GM19239 (cell line): ENCODE measurements at regions not wholly inside any gene's neighbourhood (a gene's known extent, or its start where the extent isn't known, plus 50 kb on each side); places are given as distances from the start of the nearest gene placed in this dataset.

Experiments
- DNase-seq: peaks from one replicate; pipeline ENCODE4 v3.0.0; 2011; ENCODE audit warnings: low spot score; ENCODE audit not compliant: insufficient read length
- FAIRE-seq: peaks from 2 replicates; lab custom pipeline; 2011; peaks lifted over from hg19 to GRCh38; lab: Jason Lieb, UNC

GRCh38 chr15:69941706-69942495 lies 155.8 kb downstream of the TLE3 start:
- no peak for DNase-seq

GRCh38 chr15:69943637-69944036 lies 154.1 kb downstream of the TLE3 start:
- no peak for DNase-seq

More at GRCh38 chr15:69941706-69942495, 155.8 kb downstream of the TLE3 start:
- no peak for FAIRE-seq

GRCh38 chr15:69945729-69946128 lies 152.0 kb downstream of the TLE3 start:
- no peak for DNase-seq
- no peak for FAIRE-seq

More at GRCh38 chr15:69943637-69944036, 154.1 kb downstream of the TLE3 start:
- FAIRE-seq = no peak

GRCh38 chr15:69946870-69947269 lies 150.8 kb downstream of the TLE3 start:
- FAIRE-seq (no peak), DNase-seq (no peak)

GRCh38 chr15:69947394-69947793 lies 150.3 kb downstream of the TLE3 start:
- DNase-seq (no peak), FAIRE-seq (no peak)

GRCh38 chr15:69949485-69949884 lies 148.2 kb downstream of the TLE3 start:
- DNase-seq = no peak
- no peak for FAIRE-seq

GRCh38 chr15:69951256-69951897 lies 146.3 kb downstream of the TLE3 start:
- FAIRE-seq = no peak

GRCh38 chr15:69951898-69952555 lies 145.7 kb downstream of the TLE3 start:
- DNase-seq = no peak
- FAIRE-seq = no peak

More at GRCh38 chr15:69951256-69951897, 146.3 kb downstream of the TLE3 start:
- DNase-seq = no peak

- DNase-seq (no peak), FAIRE-seq (no peak)
These were observed 144.7 kb downstream of the TLE3 start for GRCh38 chr15:69953051-69953450.

- no peak for FAIRE-seq
These were observed 143.9 kb downstream of the TLE3 start for GRCh38 chr15:69953816-69954215.

GRCh38 chr15:69954666-69955065 lies 143.1 kb downstream of the TLE3 start:
- FAIRE-seq = no peak
- DNase-seq = no peak

More at GRCh38 chr15:69953816-69954215, 143.9 kb downstream of the TLE3 start:
- DNase-seq = no peak

- FAIRE-seq (no peak), DNase-seq (no peak)
These were observed 142.3 kb downstream of the TLE3 start for GRCh38 chr15:69955240-69955894.

GRCh38 chr15:69956417-69956816 lies 141.3 kb downstream of the TLE3 start:
- DNase-seq (no peak), FAIRE-seq (no peak)

- DNase-seq = no peak
- no peak for FAIRE-seq
These were observed 140.5 kb downstream of the TLE3 start for GRCh38 chr15:69957175-69957574.

GRCh38 chr15:69958496-69959084 lies 139.1 kb downstream of the TLE3 start:
- DNase-seq = no peak
- FAIRE-seq = peak; percentile 45

GRCh38 chr15:69962561-69962960 lies 135.2 kb downstream of the TLE3 start:
- no peak for DNase-seq
- FAIRE-seq = no peak

GRCh38 chr15:69963385-69963784 lies 134.3 kb downstream of the TLE3 start:
- FAIRE-seq = no peak
- DNase-seq = no peak

- no peak for DNase-seq
- FAIRE-seq = no peak
These were observed 125.9 kb downstream of the TLE3 start for GRCh38 chr15:69971771-69972170.

GRCh38 chr15:69972436-69972835 lies 125.3 kb downstream of the TLE3 start:
- FAIRE-seq (no peak), DNase-seq (no peak)

- no peak for FAIRE-seq
- DNase-seq = no peak
These were observed 124.5 kb downstream of the TLE3 start for GRCh38 chr15:69973102-69973714.
